OCI-LY7 (cell line): ENCODE measurements at regions not wholly inside any gene's neighbourhood (a gene's known extent, or its start where the extent isn't known, plus 50 kb on each side); places are given as distances from the start of the nearest gene placed in this dataset.

ENCODE experiments used
- BruUV-seq: library from RNA; stranded (reverse); fragments of 400-500 nt; replicated peaks from 2 replicates; lab custom pipeline; 2021; lab: Mats Ljungman, UMichigan
- CTCF ChIA-PET: fragments of 300-600 bp; sonication (Branson Sonifier 250); formaldehyde crosslinking; loops from one replicate; lab custom pipeline; 2022; ENCODE audit warnings: antibody characterized with exemption; ENCODE audit not compliant: unreplicated experiment; lab: Charles Lee
- POLR2A ChIA-PET: fragments of 300-600 bp; sonication (Branson Sonifier 250); formaldehyde crosslinking; loops from one replicate; lab custom pipeline; 2022; ENCODE audit warnings: antibody characterized with exemption; lab: Charles Lee
- DNase-seq: peaks from one replicate; pipeline ENCODE4 v3.0.0-alpha.2; 2015; ENCODE audit warnings: low spot score
- H2AFZ ChIP-seq: fragments of 200-600 bp; sonication (generic), shearing (Covaris generic); 2 replicates; pipeline ENCODE4 v1.6.1; 2014; ENCODE audit warnings: mild to moderate bottlenecking, antibody characterized with exemption, low read length, moderate library complexity
- H3K27ac ChIP-seq: fragments of 200-600 bp; sonication (generic); 2 replicates; pipeline ENCODE4 v1.5.1; 2014; ENCODE audit warnings: mixed run types, low read depth, mild to moderate bottlenecking, moderate library complexity, low read length, inconsistent platforms; ENCODE audit not compliant: poor library complexity, severe bottlenecking
- H3K36me3 ChIP-seq: fragments of 200-600 bp; sonication (generic); 2 replicates; pipeline ENCODE4 v1.6.1; 2014; ENCODE audit warnings: mild to moderate bottlenecking, antibody characterized with exemption, low read length, moderate library complexity, mixed read lengths; ENCODE audit not compliant: insufficient read depth
- H3K4me1 ChIP-seq: fragments of 200-600 bp; sonication (generic); 2 replicates; pipeline ENCODE4 v1.5.1; 2014; ENCODE audit warnings: mild to moderate bottlenecking, low read length; ENCODE audit not compliant: insufficient read depth, poor library complexity, severe bottlenecking
- H3K4me2 ChIP-seq: fragments of 200-600 bp; sonication (generic); 2 replicates; pipeline ENCODE4 v1.6.1; 2014; ENCODE audit warnings: mild to moderate bottlenecking, low read length
- H3K4me3 ChIP-seq: fragments of 200-600 bp; sonication (generic); 2 replicates; pipeline ENCODE4 v1.5.1; 2014; ENCODE audit warnings: mild to moderate bottlenecking, low read depth, low read length; ENCODE audit not compliant: poor library complexity, severe bottlenecking
- H3K79me2 ChIP-seq: fragments of 200-600 bp; sonication (generic); 2 replicates; pipeline ENCODE4 v1.6.1; 2016; ENCODE audit warnings: low read depth, mild to moderate bottlenecking, low read length, moderate library complexity, mixed read lengths; ENCODE audit not compliant: insufficient read depth
- H3K9me2 ChIP-seq: fragments of 200-600 bp; sonication (generic); 2 replicates; pipeline ENCODE4 v1.6.1; 2016; ENCODE audit warnings: mild to moderate bottlenecking, low read length, mixed read lengths; ENCODE audit not compliant: insufficient read depth
- H3K9me3 ChIP-seq: fragments of 200-600 bp; sonication (generic); 2 replicates; pipeline ENCODE4 v1.6.1; 2014; ENCODE audit warnings: mild to moderate bottlenecking, mixed run types, low read length, mixed read lengths
- H4K20me1 ChIP-seq: fragments of 200-600 bp; sonication (generic); 2 replicates; pipeline ENCODE4 v1.6.1; 2014; ENCODE audit warnings: mild to moderate bottlenecking, antibody characterized with exemption, low read length, moderate library complexity, mixed read lengths; ENCODE audit not compliant: insufficient read depth
- CTCF ChIP-seq: fragments of 200-600 bp; sonication (generic); conservative IDR thresholded peaks from 2 replicates; pipeline ENCODE4 v1.5.1; 2014; ENCODE audit warnings: mild to moderate bottlenecking, antibody characterized with exemption, low read length, moderate library complexity, mixed read lengths
- EZH2phosphoT487 ChIP-seq: fragments of 200-600 bp; sonication (generic); IDR thresholded peaks from 2 replicates; pipeline ENCODE4 v1.6.1; 2018; ENCODE audit warnings: low read depth, borderline replicate concordance, mild to moderate bottlenecking, mixed run types, antibody characterized with exemption, low read length, moderate library complexity, mixed read lengths
- intact Hi-C: fragments of 100-400 bp; cut with micrococcal nuclease; formaldehyde crosslinking; loops from one replicate; pipeline ENCODE4 v1.10.0; 2022; ENCODE audit not compliant: unreplicated experiment

DNA sequence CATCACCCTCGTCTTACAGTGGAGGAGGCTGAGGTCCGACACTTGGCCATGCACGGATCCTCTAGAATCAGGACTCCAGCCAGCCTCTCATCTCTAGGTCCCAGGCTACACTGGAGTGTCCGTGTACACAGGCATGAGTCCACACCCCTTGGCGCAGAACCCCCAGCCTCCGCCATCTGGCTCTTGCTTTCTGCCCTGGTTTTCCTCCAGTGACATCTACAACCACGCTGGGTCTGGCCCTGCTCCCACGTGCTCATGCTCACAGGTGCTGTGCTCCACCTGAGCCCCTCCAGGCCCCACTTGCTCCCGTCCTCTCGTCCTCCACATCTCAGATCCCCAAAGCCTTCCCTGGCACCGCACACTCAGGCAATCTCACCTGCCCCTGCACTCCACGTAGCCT lies 260.8 kb downstream of the ENGASE start:
- BruUV-seq, result no TSS peak
- Histone ChIP-seq H2AFZ (no peak overlapping the region), H3K4me2 (no peak overlapping the region), H3K9me3 (no peaks in the 10 kb centered on the region), H3K79me2 (no peaks in the 10 kb centered on the region), H3K9me2 (no peaks in the 10 kb centered on the region), H3K4me3 (no peak overlapping the region), H3K27ac (no peak overlapping the region), H3K36me3 (no peaks in the 10 kb centered on the region), H4K20me1 (no peaks in the 10 kb centered on the region), H3K4me1 (peaks cover 42% of the 10 kb centered on the region)
- no peak for DNase-seq
- ChIA-PET POLR2A (no interaction called here), CTCF (no interaction called here)
- TF ChIP-seq EZH2phosphoT487, result no peak
- no peak for TF ChIP-seq CTCF
- intact Hi-C loops, result no loop called here

GRCh38 chr17:79332011-79332554 lies 257.5 kb downstream of the ENGASE start:
- ChIA-PET CTCF (no interaction called here), POLR2A (no interaction called here)
- Histone ChIP-seq H2AFZ (no peak overlapping the region), H3K4me3 (no peak overlapping the region), H3K36me3 (no peaks in the 10 kb centered on the region), H3K4me2 (no peak overlapping the region), H3K4me1 (peaks cover 17% of the 10 kb centered on the region), H4K20me1 (no peaks in the 10 kb centered on the region), H3K79me2 (no peaks in the 10 kb centered on the region), H3K27ac (no peak overlapping the region), H3K9me2 (no peaks in the 10 kb centered on the region), H3K9me3 (no peaks in the 10 kb centered on the region)
- TF ChIP-seq CTCF (no peak), EZH2phosphoT487 (no peak)
- intact Hi-C loops, result no loop called here
- no peak for DNase-seq
- no TSS peak for BruUV-seq

DNA sequence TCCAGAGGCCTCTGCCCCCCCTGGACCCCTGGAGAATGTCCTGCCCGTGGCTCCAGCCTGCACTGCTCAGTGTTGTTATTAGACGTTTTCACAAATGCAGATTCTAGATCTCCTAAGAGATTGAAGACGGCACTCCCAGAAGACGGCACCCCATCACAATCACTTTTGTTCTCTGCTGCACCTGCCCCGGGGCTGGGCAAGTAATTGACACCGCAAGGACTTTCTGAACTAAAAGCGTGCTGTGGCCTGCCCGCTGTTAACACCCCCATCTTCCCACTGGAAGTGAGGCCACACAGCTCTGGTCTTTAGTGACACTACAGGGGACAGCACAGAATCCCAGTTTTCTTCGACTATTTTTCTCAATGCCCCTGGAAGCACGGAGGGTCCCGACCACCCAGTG lies 256.9 kb downstream of the ENGASE start:
- Histone ChIP-seq H2AFZ (no peak overlapping the region), H3K4me2 (no peak overlapping the region), H3K79me2 (no peaks in the 10 kb centered on the region), H3K4me3 (no peak overlapping the region), H3K9me3 (no peaks in the 10 kb centered on the region), H3K9me2 (no peaks in the 10 kb centered on the region), H3K27ac (no peak overlapping the region), H4K20me1 (no peaks in the 10 kb centered on the region), H3K4me1 (peaks cover 17% of the 10 kb centered on the region), H3K36me3 (no peaks in the 10 kb centered on the region)
- BruUV-seq, result no TSS peak
- intact Hi-C loops, result no loop called here
- CTCF ChIA-PET, result no interaction called here
- no peak for DNase-seq
- TF ChIP-seq CTCF (no peak), EZH2phosphoT487 (no peak)
- POLR2A ChIA-PET, result no interaction called here
